Tibial nerve (tissue), 3 donors: ENCODE measurements at regions not wholly inside any gene's neighbourhood (a gene's known extent, or its start where the extent isn't known, plus 50 kb on each side); places are given as distances from the start of the nearest gene placed in this dataset.

ENCODE experiments used
- POLR2A ChIP-seq, 2 donors: fragments of 450-650 bp; IDR thresholded peaks; one replicate each; pipeline ENCODE4 v1.6.1; 2017; ENCODE audit warnings: antibody characterized with exemption in 2 of 2, mild to moderate bottlenecking in 2 of 2, moderate library complexity in 2 of 2
- TF ChIP-seq, protein P1 (sequence below), 5 experiments: fragments of 200-600 bp in 3 of 5; fragments of 450-650 bp in 2 of 5; sonication (generic) in 3 of 5; IDR thresholded peaks; one replicate each; pipeline ENCODE4 v1.5.1; 2016 to 2019; ENCODE audit warnings: antibody characterized with exemption in 5 of 5, mild to moderate bottlenecking in 3 of 5, moderate library complexity in 2 of 5

DNA sequence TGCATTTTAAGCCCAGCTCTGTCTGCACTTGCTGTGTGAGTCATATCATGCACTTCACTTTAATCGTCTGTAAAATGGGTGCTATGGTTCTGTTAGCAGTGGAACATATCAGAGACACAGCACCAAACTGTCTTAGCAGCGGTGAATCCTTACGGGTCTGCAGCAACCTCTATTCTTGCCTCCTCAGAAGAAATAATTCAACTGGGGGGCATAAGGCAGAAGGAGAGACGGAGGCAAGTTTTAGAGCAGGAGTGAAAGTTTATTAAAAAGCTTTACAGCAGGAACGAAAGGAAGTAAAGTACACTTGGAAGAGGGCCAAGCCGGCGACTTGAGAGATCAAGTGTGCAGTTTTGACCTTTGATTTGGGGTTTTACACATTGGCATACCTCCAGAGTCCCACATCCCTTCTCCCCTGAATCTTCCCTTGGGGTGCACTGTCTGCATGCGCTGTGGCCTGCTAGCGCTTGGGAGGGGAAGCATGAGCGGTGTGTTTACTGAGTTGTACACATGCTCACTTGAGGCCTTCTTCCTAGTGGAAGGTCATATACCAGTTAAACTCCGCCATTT lies 109.8 kb downstream of the DDX1 start:
- TF ChIP-seq, protein P1, sequence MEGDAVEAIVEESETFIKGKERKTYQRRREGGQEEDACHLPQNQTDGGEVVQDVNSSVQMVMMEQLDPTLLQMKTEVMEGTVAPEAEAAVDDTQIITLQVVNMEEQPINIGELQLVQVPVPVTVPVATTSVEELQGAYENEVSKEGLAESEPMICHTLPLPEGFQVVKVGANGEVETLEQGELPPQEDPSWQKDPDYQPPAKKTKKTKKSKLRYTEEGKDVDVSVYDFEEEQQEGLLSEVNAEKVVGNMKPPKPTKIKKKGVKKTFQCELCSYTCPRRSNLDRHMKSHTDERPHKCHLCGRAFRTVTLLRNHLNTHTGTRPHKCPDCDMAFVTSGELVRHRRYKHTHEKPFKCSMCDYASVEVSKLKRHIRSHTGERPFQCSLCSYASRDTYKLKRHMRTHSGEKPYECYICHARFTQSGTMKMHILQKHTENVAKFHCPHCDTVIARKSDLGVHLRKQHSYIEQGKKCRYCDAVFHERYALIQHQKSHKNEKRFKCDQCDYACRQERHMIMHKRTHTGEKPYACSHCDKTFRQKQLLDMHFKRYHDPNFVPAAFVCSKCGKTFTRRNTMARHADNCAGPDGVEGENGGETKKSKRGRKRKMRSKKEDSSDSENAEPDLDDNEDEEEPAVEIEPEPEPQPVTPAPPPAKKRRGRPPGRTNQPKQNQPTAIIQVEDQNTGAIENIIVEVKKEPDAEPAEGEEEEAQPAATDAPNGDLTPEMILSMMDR (IDR thresholded peaks at IDR 0.05) = no peak
- no peak for TF ChIP-seq POLR2A (IDR thresholded peaks at IDR 0.05)
